ENCODE measurements at regions not wholly inside any gene's neighbourhood (a gene's known extent, or its start where the extent isn't known, plus 50 kb on each side); places are given as distances from the start of the nearest gene placed in this dataset.

GRCh38 chr1:166261511-166261910, 94.7 kb upstream of the FAM78B start:
- no peak for TF ChIP-seq CTCF (IDR thresholded peaks at IDR 0.05 in 8 of 11, conservative IDR thresholded peaks at IDR 0.05 in 3 of 11)
- TF ChIP-seq POLR2AphosphoS5 (IDR thresholded peaks at IDR 0.05) = no peak
- TF ChIP-seq POLR2A (IDR thresholded peaks at IDR 0.05) = no peak
